NCI-H1048 (cell line): ENCODE measurements at regions not wholly inside any gene's neighbourhood (a gene's known extent, or its start where the extent isn't known, plus 50 kb on each side); places are given as distances from the start of the nearest gene placed in this dataset.

Source experiments
- DNase-seq: peaks from one replicate; lab custom pipeline; 2025; lab: John Stamatoyannopoulos, UW

DNA sequence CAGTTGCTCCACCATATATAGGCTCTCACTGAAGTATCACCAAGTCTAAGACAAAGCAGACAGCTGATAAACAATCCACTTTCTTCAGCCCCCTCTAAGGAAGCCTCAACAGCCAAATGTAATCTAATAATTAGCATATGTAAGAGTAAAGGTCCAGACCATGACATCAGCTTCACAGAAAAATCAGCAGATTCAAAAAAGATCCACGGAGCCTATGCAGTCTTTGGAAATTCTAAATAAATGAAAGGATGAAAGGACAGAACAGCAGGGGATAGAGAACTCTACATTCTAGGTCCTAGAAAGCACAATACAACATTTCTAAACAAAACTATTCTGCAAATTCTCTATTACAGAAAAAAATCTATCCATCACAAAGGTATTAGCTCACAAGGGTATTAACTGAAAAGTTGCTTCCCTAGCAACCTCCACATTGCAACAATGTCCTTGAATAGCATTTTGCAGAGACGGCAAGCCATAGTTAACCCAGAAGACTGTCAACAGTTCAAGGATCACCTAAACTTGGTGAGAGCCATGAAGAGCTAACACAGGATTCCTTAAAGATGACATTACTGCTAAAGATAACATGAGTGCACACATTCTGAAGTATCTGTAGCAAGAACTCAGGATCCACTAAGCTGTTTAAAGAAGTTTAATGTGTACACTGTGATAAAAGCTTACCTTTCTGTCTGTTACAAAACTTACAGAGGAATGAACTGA is 74.3 kb downstream of the SIPA1L2 start:
- DNase-seq = no peak

GRCh38 chr1:232554409-232554808 is 75.5 kb downstream of the SIPA1L2 start:
- DNase-seq = no peak

DNA sequence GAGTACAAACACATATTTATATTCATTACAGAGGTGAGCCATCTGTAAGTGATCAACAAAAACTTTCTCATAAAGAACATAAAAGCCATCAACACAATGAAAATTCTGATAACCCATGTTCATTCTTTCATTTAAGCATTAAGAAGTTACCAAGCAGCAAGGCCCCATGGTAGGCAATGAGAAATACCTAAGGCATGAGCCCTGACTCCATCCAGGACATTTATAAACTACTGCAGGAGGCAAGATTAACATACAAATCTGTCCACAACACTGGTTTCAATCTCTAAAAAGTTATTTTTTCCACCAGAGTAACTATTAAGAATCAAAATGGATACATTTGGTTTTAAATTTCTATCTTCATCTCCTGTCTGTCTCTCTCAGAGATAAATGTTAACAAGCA is 76.1 kb downstream of the SIPA1L2 start:
- DNase-seq = no peak

DNA sequence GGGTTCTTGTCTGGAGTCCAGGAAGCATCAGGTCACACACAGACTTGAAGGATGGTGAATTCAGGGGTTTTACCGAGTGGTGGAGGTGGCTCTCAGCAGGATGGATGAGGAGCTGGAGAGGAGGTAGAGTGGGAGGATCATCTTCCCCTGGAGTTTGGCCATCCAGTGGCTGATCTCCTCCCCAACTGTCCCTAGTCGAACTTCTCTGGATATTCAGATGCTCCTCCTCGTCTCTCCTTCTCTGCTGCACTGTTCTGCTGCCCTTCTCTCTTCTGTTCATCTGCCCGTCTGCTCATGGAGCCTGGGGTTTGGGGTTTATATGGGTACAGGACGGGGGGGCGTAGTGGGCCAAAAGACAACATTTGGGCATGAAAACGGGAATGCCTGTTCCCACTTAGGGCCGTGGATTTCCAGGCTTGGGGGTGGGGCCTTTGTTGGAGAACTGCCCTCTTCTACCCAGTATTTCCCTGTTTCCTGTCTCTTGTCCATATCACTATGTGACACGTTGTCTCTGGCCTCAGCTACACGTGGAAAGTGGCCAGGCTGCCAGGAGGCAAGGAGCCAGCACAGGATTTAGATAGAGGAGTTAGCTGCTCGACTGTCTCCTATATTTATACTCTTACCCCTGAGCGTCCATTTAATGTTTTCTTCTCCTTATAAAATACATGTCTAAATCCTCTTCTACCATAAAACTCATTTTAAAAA is 76.7 kb downstream of the SIPA1L2 start:
- DNase-seq = no peak

- no peak for DNase-seq
Measured at GRCh38 chr1:232551386-232551785, 78.5 kb downstream of the SIPA1L2 start.

- DNase-seq = no peak
Measured at GRCh38 chr1:232550007-232550406, 79.9 kb downstream of the SIPA1L2 start.

GRCh38 chr1:232548691-232549090 is 81.2 kb downstream of the SIPA1L2 start:
- no peak for DNase-seq

DNA sequence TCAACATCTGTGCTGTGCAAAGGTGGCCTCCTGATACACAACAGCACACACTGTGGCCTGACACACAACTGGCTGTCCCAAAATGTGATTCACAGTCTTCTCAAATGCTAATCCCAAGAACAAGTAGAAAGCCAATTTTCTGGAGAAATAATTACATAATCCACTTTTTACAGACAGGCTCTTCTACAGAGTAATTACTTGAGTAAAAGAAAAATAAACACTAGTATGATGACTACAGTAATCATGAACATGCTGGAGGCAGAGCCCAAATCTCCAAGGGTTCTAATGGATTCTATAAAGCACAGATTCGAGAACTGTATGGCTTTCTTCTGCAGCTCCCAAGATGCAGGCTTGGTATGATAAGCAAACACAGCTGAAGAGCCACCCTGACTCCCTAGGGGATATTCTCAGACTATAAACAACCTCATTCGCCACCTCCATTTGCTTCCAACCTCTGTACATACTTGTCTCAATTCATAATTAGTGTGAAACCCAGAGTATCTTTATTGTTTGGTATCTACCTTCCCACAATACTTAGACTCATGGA is 81.9 kb downstream of the SIPA1L2 start:
- DNase-seq = no peak

DNA sequence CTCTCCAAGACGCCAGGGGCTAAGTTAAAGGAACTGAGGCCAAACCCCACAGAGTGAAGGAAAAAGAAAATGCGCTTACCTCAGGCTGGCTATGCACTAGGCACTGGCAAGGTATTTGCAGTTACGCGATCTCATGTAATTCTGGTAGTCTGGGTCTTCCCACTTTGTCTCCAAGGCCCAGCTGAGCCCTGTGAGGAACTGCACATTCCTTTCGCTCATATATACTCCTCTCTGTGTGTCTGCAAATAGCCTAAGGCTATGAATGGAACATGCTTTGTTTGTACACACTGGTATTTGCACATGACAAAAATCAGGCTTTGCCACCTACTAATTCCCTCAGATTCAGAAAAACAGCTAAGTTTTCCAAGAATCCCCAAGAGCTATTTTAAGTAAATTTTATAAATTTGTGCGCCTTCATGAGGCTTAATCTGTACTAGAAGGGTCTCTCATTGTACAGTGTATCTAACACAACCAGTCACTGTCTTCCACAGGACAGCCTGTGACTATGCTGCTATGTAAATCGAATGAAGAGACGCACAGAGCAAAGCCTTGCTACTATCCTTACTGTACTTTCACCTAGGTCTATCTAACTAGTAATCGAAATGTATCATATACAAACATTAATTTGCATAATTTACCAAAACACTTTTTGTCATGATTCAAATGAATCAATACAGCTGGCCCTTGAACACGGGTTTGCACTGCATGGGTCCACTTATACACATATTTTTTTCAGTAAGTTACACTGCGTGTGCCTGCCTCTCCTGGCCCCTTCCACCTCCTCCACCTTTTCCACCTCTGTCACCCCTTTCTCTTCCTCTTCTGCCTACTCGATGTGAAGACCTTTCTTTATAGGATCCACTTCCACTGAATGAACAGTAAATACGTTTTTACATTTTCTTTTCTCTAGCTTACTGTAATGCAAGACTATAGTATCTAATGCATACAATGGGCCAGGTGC is 87.0 kb downstream of the SIPA1L2 start:
- no peak for DNase-seq

DNA sequence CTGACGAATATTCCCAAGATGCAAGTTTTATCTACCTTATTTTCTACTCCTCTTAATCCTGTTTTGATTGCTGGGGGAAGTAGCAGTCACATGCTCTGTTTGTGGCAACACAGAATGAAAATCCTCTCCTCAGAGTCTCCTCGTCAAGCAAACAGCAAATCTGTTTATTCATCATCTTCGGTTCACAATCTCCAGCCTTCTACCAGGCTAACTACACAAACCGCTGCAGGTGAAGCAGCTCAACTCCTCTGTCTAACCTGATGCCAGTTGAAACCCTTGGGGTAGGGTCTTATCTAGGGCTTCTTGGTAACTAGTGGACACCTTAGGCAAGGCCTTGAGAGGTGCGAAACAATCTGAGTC is 91.0 kb downstream of the SIPA1L2 start:
- DNase-seq = no peak

DNA sequence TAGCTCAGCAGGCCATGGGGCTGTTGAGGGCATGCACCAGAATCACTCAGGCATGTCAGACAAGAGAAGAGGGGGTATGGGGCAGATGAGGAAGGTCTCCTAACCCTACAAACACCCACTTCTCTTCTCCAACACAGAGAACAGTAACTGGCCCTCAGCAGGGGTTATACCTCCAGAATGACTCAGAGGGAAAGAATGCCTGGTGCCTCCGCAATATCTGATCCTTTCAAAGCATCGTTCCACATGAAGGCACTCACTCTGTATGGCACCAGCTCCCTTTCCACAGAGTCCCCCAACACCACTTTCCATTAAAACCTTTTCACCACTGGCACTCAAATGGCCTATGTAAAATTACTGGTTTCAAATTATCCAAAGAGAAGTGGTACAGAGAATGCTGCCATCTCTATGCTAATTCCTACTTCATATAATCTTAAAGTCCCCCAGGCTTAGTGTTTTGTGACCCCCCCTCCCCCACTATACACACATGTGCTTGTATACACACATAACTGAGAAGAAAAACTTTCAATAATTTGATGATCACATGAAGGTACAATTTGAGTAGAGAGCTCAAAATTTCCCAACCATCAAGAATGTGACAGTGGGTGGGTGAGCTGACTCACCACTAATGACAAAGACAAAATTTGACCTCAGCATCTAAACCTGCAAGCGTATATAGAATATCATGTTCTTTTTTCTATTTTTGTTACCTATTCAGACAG is 91.5 kb downstream of the SIPA1L2 start:
- DNase-seq = no peak

DNA sequence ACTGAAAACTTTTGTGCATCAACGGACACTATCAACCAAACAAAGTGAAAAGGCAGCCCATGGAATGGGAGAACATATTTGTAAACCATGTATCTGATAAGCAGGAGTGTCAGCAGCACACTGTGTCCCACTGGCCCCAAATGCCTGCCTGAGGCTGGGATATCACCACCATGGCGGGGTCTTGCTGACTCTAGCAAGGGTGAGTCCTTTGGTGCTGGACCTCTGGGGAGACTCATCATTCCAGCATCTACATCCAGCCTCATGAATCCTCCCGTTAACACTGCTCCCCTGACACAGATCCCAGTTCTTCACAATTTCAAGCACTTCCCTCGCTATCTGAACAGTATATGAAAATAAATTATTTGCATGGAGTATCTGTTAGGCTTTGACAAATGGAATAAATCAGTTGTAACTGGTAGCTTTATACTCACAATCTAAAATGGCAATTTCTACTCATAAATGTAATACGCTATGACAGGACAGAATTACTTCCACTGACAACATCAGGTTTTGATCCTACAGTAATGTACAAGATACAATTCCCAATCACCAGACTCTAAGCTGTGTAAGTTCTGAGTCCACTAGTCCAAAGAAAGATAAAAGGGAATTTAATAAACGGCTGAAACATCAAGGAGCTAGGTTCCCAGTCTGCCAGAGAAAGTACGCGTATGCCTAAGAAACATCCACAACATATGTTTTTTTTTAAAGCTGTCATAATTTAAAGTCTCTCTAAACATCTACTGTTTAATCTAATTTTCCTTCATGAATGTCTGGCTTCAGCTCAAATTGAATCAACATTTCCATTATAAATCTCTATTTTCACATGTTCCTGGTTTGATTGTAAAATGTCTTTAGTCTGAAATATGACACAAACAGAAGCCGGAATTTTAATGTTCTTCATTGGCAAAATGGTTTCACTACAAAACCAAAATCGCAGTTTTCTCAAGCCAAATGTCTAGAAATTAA is 95.1 kb downstream of the SIPA1L2 start:
- DNase-seq = no peak

GRCh38 chr1:232533328-232533727 is 96.6 kb downstream of the SIPA1L2 start:
- DNase-seq = no peak

GRCh38 chr1:232532901-232533300 is 97.0 kb downstream of the SIPA1L2 start:
- no peak for DNase-seq

- DNase-seq = no peak
Measured at GRCh38 chr1:232531291-232531690, 98.6 kb downstream of the SIPA1L2 start.

DNA sequence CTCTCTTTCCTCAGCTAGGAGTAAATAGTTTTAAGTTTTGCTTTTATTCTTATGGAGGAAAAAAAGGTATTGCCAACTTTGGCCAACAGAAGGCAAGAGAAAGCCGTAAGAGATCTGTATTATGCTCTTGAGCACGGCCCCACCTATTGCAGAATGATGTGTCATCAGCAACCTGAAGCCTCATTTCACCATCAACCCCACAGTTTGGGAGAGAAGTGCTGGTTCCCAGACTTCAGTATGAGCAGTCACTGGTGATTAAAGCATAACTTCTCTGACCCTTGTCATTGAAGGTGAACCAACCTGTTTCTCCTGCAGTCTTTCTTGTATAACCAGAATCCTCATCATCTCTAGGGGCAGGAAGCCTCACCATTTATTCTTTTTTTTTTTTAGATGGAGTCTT is 100.2 kb downstream of the SIPA1L2 start:
- no peak for DNase-seq

DNA sequence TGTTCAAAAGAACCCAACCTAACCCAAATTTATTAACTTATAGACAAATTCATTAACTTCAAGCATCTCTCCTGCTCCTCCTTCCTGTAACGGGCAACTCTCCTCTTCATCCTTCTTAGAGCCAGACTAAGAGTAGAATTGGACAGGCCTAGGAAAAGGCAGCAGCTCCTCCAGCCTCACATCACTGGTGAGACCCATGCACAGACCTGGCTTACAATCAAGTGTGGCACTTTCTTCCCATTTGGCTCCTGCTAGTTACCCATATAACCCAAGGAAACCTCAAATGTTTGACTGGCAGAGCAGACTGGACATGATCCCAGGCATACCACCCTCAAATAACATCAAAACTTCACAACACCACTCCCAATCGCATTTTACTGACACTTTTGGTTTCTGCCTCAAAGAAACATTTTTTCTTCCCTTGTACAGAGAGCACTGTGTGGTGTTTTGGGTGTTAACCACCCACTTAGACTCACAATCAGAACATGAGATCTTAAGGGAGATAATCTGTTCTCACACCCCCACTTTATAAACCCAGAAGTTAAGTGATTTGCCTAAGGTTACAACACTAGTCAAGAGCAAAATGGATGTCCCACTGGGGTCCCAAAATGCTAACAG is 101.4 kb downstream of the SIPA1L2 start:
- no peak for DNase-seq

DNA sequence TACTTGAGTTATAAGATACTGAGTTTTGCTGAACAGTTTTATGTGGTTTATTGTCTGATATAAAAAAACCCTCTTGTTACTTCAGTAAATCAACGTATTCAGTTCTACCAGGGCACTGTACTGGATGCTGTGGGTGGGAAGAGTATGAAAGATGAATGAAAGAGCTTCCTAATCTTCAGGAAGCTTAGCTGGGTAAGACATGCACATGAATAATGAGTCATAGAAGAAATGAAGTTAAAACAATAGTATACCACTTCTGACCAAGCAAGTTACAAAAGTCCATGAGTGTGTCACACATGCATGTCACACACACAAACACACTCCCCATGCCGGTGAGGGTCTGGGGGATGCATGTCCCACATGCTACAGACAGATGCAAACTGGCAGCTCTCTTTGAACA is 105.9 kb downstream of the SIPA1L2 start:
- DNase-seq = no peak

- no peak for DNase-seq
Measured at GRCh38 chr1:232522189-232522588, 107.7 kb downstream of the SIPA1L2 start.

DNA sequence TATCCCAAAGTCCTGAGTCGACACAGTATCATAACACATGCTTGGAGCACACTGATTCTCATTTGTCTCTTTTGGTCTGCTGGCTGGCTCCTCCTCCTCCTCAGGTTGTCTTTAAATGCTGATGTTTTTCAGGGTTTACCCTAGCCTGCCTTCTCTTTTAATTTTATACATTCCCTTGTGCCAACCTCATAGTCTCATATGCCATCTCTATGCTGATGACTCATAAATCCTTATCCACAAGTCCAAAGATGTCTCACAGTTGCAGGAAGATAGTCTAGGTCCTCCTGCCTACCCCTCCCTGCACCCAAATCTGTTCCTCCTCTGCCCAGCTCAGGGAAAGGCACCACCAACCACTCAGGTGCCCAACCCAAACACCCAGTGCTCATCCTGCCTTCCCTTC is 108.3 kb downstream of the SIPA1L2 start:
- DNase-seq = no peak
